ENCODE measurements at regions not wholly inside any gene's neighbourhood (a gene's known extent, or its start where the extent isn't known, plus 50 kb on each side); places are given as distances from the start of the nearest gene placed in this dataset.

DNA sequence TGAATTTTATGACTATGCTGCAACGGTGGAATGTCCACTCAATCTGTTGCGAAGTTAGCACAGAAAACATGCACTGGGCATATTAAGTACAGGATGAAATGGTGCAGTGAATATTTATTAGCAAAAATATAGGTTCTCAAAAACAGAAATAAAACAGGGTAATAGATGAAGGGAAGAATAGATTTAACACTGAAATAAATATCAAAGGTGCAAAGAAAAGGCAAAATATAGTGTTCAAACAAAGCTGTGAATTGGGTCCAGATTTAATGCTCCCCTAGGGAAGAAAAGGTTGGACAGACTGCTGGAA, 435.2 kb upstream of the MGMT start:
- H3K27ac ChIP-seq, result no peak overlapping the region
- TF ChIP-seq, protein P1, sequence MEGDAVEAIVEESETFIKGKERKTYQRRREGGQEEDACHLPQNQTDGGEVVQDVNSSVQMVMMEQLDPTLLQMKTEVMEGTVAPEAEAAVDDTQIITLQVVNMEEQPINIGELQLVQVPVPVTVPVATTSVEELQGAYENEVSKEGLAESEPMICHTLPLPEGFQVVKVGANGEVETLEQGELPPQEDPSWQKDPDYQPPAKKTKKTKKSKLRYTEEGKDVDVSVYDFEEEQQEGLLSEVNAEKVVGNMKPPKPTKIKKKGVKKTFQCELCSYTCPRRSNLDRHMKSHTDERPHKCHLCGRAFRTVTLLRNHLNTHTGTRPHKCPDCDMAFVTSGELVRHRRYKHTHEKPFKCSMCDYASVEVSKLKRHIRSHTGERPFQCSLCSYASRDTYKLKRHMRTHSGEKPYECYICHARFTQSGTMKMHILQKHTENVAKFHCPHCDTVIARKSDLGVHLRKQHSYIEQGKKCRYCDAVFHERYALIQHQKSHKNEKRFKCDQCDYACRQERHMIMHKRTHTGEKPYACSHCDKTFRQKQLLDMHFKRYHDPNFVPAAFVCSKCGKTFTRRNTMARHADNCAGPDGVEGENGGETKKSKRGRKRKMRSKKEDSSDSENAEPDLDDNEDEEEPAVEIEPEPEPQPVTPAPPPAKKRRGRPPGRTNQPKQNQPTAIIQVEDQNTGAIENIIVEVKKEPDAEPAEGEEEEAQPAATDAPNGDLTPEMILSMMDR (IDR thresholded peaks at IDR 0.05), result no peak
- no peak for TF ChIP-seq POLR2A (IDR thresholded peaks at IDR 0.05)
- peaks cover 0 to 69% (median 0%) of the 10 kb centered on the region in 4 donors for H3K27me3 ChIP-seq
- H3K36me3 ChIP-seq, result no peaks in the 10 kb centered on the region
- intact Hi-C loops (cut with DNase I), result loop anchor here (10.0 kb wide), 1 partner anchor 933 kb away; the partner anchor contains the start of gene EBF3
- H3K4me1 ChIP-seq, result peaks cover 0 to 29% (median 2%) of the 10 kb centered on the region in 3 donors
- no peak for DNase-seq
- H3K9me3 ChIP-seq, result no peaks in the 10 kb centered on the region
- 6 to 10% methylated on average over 2 of the region's 2 CpGs for WGBS, 2 donors
- no peak overlapping the region for H3K4me3 ChIP-seq

GRCh38 chr10:129032372-129033313, 434.4 kb upstream of the MGMT start:
- DNase-seq, result no peak
- intact Hi-C loops (cut with DNase I), result loop anchor here (10.0 kb wide), 1 partner anchor 932 kb away; the partner anchor contains the start of gene EBF3
- H3K36me3 ChIP-seq, result no peaks in the 10 kb centered on the region
- WGBS, 2 donors, result 61 to 70% methylated on average over 26 to 27 of the region's 28 CpGs
- H3K4me1 ChIP-seq, result peaks cover 0 to 29% (median 2%) of the 10 kb centered on the region in 3 donors
- H3K4me3 ChIP-seq, result no peak overlapping the region
- H3K27me3 ChIP-seq, result peaks cover 0 to 69% (median 0%) of the 10 kb centered on the region in 4 donors
- H3K27ac ChIP-seq, result no peak overlapping the region
- no peaks in the 10 kb centered on the region for H3K9me3 ChIP-seq
- TF ChIP-seq, protein P1 (IDR thresholded peaks at IDR 0.05), result no peak
- TF ChIP-seq POLR2A (IDR thresholded peaks at IDR 0.05), result no peak

GRCh38 chr10:129033340-129033739, 433.7 kb upstream of the MGMT start:
- peaks cover 0 to 29% (median 2%) of the 10 kb centered on the region in 3 donors for H3K4me1 ChIP-seq
- WGBS, 2 donors, result 78% methylated on average over 8 of the region's 8 CpGs
- H3K9me3 ChIP-seq, result no peaks in the 10 kb centered on the region
- H3K4me3 ChIP-seq, result no peak overlapping the region
- H3K36me3 ChIP-seq, result no peaks in the 10 kb centered on the region
- TF ChIP-seq POLR2A (IDR thresholded peaks at IDR 0.05), result no peak
- TF ChIP-seq, protein P1 (IDR thresholded peaks at IDR 0.05), result no peak
- no peak for DNase-seq
- intact Hi-C loops (cut with DNase I), result loop anchor here (10.0 kb wide), 1 partner anchor 931 kb away; the partner anchor contains the start of gene EBF3
- H3K27me3 ChIP-seq, result peaks cover 0 to 69% (median 0%) of the 10 kb centered on the region in 4 donors
- no peak overlapping the region for H3K27ac ChIP-seq

GRCh38 chr10:129033790-129034272, 433.2 kb upstream of the MGMT start:
- Histone ChIP-seq H3K4me3 (no peak overlapping the region), H3K27ac (no peak overlapping the region), H3K36me3 (no peaks in the 10 kb centered on the region), H3K9me3 (no peaks in the 10 kb centered on the region), H3K4me1 (peaks cover 0 to 29% (median 2%) of the 10 kb centered on the region in 3 donors), H3K27me3 (peaks cover 0 to 69% (median 0%) of the 10 kb centered on the region in 4 donors)
- WGBS, 2 donors, result 32 to 59% methylated on average over 14 of the region's 14 CpGs
- TF ChIP-seq POLR2A (IDR thresholded peaks at IDR 0.05), result no peak
- TF ChIP-seq, protein P1 (IDR thresholded peaks at IDR 0.05), result no peak
- no peak for DNase-seq
- intact Hi-C loops (cut with DNase I), result loop anchor here (10.0 kb wide), 1 partner anchor 931 kb away; the partner anchor contains the start of gene EBF3
